Tibial nerve (tissue), 3 donors: ENCODE measurements at regions not wholly inside any gene's neighbourhood (a gene's known extent, or its start where the extent isn't known, plus 50 kb on each side); places are given as distances from the start of the nearest gene placed in this dataset.

Experiments
- POLR2A ChIP-seq, 2 donors: fragments of 450-650 bp; IDR thresholded peaks; one replicate each; pipeline ENCODE4 v1.6.1; 2017; ENCODE audit warnings: antibody characterized with exemption in 2 of 2, mild to moderate bottlenecking in 2 of 2, moderate library complexity in 2 of 2
- TF ChIP-seq, protein P1 (sequence below), 5 experiments: fragments of 200-600 bp in 3 of 5; fragments of 450-650 bp in 2 of 5; sonication (generic) in 3 of 5; IDR thresholded peaks; one replicate each; pipeline ENCODE4 v1.5.1; 2016 to 2019; ENCODE audit warnings: antibody characterized with exemption in 5 of 5, mild to moderate bottlenecking in 3 of 5, moderate library complexity in 2 of 5

- TF ChIP-seq, protein P1, sequence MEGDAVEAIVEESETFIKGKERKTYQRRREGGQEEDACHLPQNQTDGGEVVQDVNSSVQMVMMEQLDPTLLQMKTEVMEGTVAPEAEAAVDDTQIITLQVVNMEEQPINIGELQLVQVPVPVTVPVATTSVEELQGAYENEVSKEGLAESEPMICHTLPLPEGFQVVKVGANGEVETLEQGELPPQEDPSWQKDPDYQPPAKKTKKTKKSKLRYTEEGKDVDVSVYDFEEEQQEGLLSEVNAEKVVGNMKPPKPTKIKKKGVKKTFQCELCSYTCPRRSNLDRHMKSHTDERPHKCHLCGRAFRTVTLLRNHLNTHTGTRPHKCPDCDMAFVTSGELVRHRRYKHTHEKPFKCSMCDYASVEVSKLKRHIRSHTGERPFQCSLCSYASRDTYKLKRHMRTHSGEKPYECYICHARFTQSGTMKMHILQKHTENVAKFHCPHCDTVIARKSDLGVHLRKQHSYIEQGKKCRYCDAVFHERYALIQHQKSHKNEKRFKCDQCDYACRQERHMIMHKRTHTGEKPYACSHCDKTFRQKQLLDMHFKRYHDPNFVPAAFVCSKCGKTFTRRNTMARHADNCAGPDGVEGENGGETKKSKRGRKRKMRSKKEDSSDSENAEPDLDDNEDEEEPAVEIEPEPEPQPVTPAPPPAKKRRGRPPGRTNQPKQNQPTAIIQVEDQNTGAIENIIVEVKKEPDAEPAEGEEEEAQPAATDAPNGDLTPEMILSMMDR (IDR thresholded peaks at IDR 0.05), result no peak
- TF ChIP-seq POLR2A (IDR thresholded peaks at IDR 0.05), result no peak
Observed at GRCh38 chr2:183427558-183427957, 303.3 kb downstream of the NUP35 start.
